ENCODE measurements at regions not wholly inside any gene's neighbourhood (a gene's known extent, or its start where the extent isn't known, plus 50 kb on each side); places are given as distances from the start of the nearest gene placed in this dataset.
"Not testable (repeated sequence)": the region's sequence is repeated elsewhere in the genome, so short reads cannot be mapped to it uniquely, and the experiment has no call there.

- DNase-seq (ENCODE audit: low read depth in 2 of 2) = no peak
Observed at GRCh38 chr6:103578115-103578514, 1281.6 kb downstream of the HACE1 start.

DNA sequence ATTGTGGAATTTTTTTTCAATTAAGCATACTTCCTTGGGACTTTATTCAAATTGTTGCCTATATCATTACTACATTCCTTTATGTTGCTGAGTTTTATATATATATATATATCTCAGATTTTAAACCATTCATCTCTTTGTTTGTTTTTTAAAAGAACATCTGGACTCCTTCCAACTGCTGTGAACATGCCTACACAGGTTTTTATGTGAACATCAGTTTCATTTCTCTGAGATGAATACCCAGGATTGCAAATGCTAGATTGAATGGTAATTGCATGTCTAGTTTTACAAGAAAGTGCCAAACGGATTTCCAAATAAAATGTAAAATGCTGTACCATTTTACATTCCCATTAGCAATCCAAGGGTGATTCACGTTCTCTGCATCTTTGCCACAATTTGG is 1289.3 kb downstream of the HACE1 start:
- DNase-seq (ENCODE audit: low read depth in 2 of 2) = no peak

DNA sequence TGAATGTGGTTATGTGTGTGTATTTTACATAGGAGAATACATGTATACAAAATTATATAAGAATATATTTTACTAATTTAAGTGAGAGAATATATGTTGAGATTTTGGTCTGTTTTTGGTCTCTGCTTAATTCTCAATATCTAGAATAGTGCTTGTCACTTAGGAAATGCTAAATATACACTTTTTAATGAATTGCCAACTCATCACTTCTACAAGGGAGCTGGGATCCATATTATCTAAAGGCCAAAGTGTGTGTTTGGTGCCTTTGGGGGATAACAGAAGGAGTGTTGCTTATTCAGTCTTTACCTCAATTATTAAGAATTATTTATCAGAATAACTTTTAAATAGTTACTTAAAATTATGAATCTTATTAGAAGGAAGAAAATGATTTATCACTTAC is 1304.8 kb downstream of the HACE1 start:
- no peak for DNase-seq (ENCODE audit: low read depth in 2 of 2)

DNA sequence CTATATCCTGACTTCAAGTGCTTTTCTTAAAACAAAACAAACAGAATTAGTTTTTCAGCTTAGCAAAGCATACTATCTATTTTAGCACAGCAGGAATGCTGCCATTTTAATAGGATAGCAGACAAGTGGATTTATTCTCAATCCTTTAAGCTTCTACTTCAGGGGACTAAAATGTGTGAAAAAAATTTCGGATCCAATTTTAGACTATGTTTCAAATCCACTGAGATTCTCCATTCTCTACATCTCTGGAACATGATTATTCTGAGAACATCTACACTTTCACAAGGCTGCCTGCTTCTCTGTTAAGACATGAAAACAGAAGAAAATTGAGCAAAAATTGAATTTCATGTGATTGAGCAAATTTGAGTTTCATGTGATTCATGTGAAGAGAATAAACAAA is 1321.3 kb downstream of the HACE1 start:
- no peak for DNase-seq (ENCODE audit: low read depth in 2 of 2)

DNA sequence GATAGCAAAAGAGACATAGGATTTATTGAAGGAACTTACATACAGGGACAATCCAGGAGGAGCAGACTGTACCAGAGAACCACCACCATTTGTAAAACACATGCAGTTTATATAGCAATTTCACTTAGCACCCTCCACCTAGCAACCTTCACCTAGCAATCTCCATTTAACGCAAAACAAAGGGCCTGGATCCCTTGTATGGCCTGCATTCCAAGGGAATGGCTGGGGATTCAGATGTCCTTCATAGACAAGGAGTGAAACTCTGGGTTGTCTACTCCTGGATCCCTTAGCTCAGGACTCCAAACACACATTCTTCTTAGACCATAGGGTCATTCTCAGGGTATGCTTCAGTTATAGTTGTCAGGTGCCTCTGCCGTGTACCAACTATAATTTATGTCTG is 1324.9 kb downstream of the HACE1 start:
- no peak for DNase-seq (ENCODE audit: low read depth in 2 of 2)

DNA sequence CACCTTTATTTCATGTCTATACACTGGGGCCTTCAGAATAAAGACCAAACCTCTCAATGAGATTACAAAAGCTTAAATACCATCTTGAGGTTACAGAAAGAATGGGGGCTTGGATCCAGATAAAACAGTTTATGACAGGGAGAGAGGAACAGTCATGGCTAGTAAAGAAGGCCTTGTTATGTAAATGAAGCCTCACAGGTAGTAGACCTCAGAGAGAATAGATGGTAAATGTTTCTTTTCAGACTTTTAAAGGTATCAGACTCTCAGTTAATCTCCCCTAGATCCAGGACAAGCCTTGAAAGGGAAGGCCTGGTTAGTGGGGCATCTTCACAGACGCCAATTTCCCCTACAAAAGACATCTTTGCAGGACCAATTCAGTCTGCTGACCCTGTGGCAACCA is 1325.6 kb downstream of the HACE1 start:
- DNase-seq (ENCODE audit: low read depth in 2 of 2) = no peak

DNA sequence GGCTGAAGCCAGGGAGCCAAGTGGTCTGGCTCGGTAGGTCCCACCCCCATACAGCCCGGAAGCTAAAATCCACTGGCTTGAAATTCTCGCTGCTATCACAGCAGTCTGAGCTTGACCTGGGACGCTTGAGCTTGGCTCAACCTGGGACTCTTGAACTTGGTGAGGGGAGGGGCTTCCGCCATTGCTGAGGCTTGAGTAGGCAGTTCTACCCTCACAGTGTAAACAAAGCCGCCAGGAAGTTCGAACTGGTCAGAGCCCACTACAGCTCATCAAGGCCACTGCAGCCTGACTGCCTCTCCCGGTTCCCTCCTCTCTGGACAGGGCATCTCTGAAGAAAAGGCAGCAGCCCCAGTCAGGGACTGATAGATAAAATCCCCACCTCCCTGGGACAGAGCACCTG is 1337.7 kb downstream of the HACE1 start:
- no peak for DNase-seq (ENCODE audit: low read depth in 2 of 2)

DNA sequence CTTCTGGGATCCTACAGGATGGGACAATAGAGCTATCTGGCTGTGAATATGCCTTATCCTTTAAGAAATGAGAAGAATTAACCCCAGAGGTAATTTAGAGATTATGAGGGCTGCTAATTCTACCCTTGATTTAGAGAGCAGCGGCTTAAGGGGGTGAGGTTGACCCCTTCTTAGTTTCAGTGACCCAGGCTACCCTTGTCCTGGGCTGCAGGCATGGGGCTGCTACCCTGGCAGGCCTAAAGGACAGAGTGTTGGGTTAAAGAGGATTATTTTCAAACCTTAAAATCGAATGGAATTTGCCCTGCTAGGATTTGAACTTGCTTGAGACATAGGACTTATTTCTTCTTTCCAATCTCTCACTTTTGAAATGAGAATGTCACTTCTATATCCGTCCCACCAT is 1343.4 kb downstream of the HACE1 start:
- no peak for DNase-seq (ENCODE audit: low read depth in 2 of 2)

DNA sequence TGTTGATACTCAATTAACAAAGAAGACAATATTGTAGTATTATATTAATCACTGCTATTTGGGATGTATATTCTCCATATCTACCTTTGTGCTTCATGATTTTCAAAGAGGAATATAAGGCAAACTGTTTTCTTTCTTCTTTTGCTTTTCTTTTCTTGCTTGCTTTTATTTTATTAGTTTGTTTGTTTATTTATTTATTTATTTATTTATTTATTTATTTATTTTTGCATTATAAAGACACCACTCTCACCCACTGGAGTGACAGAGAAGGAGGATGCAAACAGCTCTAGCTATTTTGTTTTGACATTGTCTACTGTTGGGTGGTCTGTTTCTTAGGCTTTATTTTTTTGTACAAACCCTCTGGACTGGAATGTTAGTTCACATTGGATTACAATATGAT is 1352.7 kb downstream of the HACE1 start:
- DNase-seq (ENCODE audit: low read depth in 2 of 2) = no peak

- no peak for DNase-seq (ENCODE audit: low read depth in 2 of 2)
Observed at GRCh38 chr6:103505155-103505518, 1354.6 kb downstream of the HACE1 start.

- DNase-seq (ENCODE audit: low read depth in 2 of 2) = no peak
Observed at GRCh38 chr6:103504501-103505154, 1355.1 kb downstream of the HACE1 start.

DNA sequence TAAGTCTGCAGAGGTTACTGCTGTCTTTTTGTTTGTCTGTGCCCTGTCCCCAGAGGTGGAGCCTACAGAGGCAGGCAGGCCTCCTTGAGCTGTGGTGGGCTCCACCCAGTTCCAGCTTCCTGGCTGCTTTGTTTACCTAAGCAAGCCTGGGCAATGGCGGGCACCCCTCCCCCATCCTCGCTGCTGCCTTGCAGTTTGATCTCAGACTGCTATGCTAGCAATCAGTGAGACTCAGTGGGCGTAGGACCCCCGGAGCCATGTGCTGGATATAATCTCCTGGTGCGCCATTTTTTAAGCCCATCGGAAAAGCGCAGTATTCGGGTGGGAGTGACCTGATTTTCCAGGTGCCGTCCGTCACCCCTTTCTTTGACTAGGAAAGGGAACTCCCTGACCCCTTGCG is 1363.1 kb downstream of the HACE1 start:
- not testable (repeated sequence) for DNase-seq (ENCODE audit: low read depth in 2 of 2)

- DNase-seq (ENCODE audit: low read depth in 2 of 2) = no peak
Observed at GRCh38 chr6:103456652-103457051, 1403.1 kb downstream of the HACE1 start.

- no peak for DNase-seq (ENCODE audit: low read depth in 2 of 2)
Observed at GRCh38 chr6:103455275-103455674, 1404.4 kb downstream of the HACE1 start.

DNA sequence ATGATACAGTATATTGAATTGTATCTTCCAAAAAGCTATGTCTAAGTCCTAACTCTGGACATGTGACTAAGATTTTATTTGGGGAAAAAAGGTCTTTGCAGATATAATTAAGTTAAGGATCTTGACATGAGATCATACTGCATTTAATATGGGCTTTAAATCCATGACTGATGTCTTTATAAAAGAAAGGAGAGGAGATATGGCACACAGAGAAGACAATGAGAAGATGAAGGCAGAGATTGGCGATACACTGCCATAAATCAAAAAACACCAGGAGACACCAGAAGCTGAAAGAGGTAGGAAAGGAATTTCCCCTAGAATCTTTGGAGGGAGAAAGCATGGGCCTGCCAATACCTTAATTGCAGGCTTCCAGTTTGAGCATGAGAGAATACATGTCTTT is 1450.2 kb downstream of the HACE1 start:
- DNase-seq (ENCODE audit: low read depth in 2 of 2) = no peak

DNA sequence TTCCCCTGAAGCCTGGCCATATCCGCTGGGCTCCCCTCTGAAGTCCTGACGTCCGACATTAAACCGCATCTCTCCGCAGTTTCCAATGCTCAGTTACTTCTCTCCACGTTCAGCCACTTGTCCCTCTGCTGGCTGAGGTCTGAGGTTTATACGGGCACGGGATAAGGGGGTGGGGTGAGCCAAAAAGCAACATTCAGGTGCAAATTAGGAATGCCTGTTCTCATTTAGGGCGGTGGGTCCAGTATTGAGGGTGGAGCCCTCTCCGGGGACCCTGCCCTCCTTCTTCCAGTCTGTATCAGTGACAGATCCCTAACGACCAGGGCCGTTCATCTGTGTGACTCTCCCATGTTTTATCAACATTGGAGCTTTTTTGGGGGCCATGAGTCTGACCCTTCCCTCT is 1454.4 kb downstream of the HACE1 start:
- DNase-seq (ENCODE audit: low read depth in 2 of 2) = no peak

DNA sequence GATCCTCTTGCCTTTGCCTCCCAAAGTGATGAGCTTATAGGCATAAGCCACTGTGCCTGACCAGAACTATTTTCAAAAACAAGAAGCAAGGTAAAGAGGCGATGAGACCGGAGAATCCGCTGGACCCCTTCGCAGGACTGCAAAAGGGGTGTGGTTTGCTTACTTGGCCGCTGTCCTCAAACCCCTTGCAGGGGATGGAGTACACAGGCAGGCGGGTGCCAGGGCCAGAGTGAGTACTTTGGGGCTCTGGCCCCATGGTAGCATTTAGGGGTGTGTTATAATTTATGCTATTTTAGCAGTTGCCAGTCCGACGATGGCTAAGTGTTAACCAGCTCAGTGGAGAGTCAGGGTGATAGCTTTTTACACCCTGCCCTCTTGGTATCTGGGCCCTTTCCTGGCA is 1454.9 kb downstream of the HACE1 start:
- DNase-seq (ENCODE audit: low read depth in 2 of 2) = no peak

DNA sequence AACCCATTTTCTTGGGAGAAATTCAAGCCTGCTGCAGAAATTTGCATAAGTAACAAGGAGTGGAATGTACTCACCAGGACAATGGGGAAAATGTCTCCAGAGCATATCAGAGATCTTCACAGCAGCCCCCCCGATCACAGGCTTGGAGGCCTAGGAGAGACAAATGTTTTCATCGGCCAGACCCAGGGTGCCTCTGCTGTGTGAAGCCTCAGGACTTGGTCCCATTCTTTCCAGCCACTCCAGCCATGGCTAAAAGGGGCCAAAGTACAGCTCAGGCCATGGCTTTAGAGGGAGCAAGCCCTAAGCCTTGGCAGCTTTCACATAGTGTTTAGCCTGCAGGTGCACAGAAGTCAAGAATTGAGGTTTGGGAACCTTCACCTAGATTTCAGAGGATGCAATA is 1463.0 kb downstream of the HACE1 start:
- no peak for DNase-seq (ENCODE audit: low read depth in 2 of 2)

- DNase-seq (ENCODE audit: low read depth in 2 of 2) = no peak
Observed at GRCh38 chr6:103379272-103379671, 1480.4 kb downstream of the HACE1 start.

DNA sequence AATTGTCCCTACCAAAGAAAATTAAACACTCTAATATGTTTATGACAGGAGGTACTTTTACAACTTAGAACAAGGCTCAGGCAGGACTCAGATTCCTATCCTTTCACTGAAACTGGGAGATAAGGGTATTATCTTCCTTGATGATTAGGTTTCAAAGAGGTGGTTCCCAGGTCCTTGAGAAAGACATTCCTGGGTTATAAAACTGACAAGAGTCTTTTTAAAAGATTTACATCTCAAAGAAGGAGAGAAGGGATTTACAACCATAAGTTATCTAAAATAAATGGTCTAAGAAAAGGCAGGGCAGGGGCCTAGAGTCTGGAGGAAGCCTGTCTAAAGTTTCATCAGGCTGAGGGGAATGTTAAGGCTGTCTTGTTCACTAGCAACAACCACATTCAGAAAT is 1492.5 kb downstream of the HACE1 start:
- DNase-seq (ENCODE audit: low read depth in 2 of 2) = no peak

GRCh38 chr6:103356531-103356930 is 1503.2 kb downstream of the HACE1 start:
- DNase-seq (ENCODE audit: low read depth in 2 of 2) = no peak

- DNase-seq (ENCODE audit: low read depth in 2 of 2) = no peak
Observed at GRCh38 chr6:103344554-103345163, 1515.1 kb downstream of the HACE1 start.

- DNase-seq (ENCODE audit: low read depth in 2 of 2) = no peak
Observed at GRCh38 chr6:103335412-103335811, 1524.3 kb downstream of the HACE1 start.

All from stimulated activated CD4-positive, alpha-beta T cell treated with anti-CD3 and anti-CD28 coated beads, Interleukin-4, amount 100 ng/mL, for 48 hours (primary cell).